ENCODE measurements at regions not wholly inside any gene's neighbourhood (a gene's known extent, or its start where the extent isn't known, plus 50 kb on each side); places are given as distances from the start of the nearest gene placed in this dataset.
"Not testable (repeated sequence)": the region's sequence is repeated elsewhere in the genome, so short reads cannot be mapped to it uniquely, and the experiment has no call there.

- ATAC-seq: no peak
Measured at GRCh38 chr12:67048371-67048770, 220.8 kb upstream of the CAND1 start.

GRCh38 chr12:67049199-67049598 is 220.0 kb upstream of the CAND1 start:
- ATAC-seq; DNase-seq; intact Hi-C loops (cut with DNase I, micrococcal nuclease): not testable (repeated sequence)

More at GRCh38 chr12:67048371-67048770, 220.8 kb upstream of the CAND1 start:
- DNase-seq: no peak
- intact Hi-C loops (cut with DNase I, micrococcal nuclease): no loop called here

GRCh38 chr12:67052981-67053380 is 216.2 kb upstream of the CAND1 start:
- intact Hi-C loops (cut with DNase I, micrococcal nuclease): no loop called here
- no peak for ATAC-seq
- no peak for DNase-seq

GRCh38 chr12:67056329-67056728 is 212.8 kb upstream of the CAND1 start:
- intact Hi-C loops (cut with DNase I, micrococcal nuclease): no loop called here
- DNase-seq (no peak), ATAC-seq (no peak)

- intact Hi-C loops (cut with DNase I, micrococcal nuclease): no loop called here
- DNase-seq: no peak
- ATAC-seq: peak; percentile 33
Measured at GRCh38 chr12:67057072-67057471, 212.1 kb upstream of the CAND1 start.

- DNase-seq (no peak), ATAC-seq (no peak)
- intact Hi-C loops (cut with DNase I, micrococcal nuclease): no loop called here
Measured at GRCh38 chr12:67062193-67062592, 207.0 kb upstream of the CAND1 start.

- ATAC-seq: no peak
- intact Hi-C loops (cut with DNase I, micrococcal nuclease): no loop called here
- no peak for DNase-seq
Measured at GRCh38 chr12:67067453-67068203, 201.5 kb upstream of the CAND1 start.

- DNase-seq: peak; percentile 23 to 25
- intact Hi-C loops (cut with DNase I, micrococcal nuclease): no loop called here
- ATAC-seq: peak; percentile 26
Measured at GRCh38 chr12:67068204-67068731, 200.9 kb upstream of the CAND1 start.

- peak; percentile 47 to 53 for DNase-seq
- intact Hi-C loops (cut with DNase I, micrococcal nuclease): no loop called here
- peak; percentile 73 for ATAC-seq
Measured at GRCh38 chr12:67068761-67069450, 200.3 kb upstream of the CAND1 start.

- intact Hi-C loops (cut with DNase I, micrococcal nuclease): no loop called here
- peak; percentile 79 for ATAC-seq
Measured at GRCh38 chr12:67069451-67070306, 199.5 kb upstream of the CAND1 start.

GRCh38 chr12:67070307-67070600 is 198.9 kb upstream of the CAND1 start:
- intact Hi-C loops (cut with DNase I, micrococcal nuclease): no loop called here
- ATAC-seq: no peak
- DNase-seq: no peak

More at GRCh38 chr12:67069451-67070306, 199.5 kb upstream of the CAND1 start:
- DNase-seq: peak; percentile 35 to 58

- DNase-seq (no peak), ATAC-seq (no peak)
- intact Hi-C loops (cut with DNase I, micrococcal nuclease): no loop called here
Measured at GRCh38 chr12:67070604-67071003, 198.6 kb upstream of the CAND1 start.

GRCh38 chr12:67072281-67072680 is 196.9 kb upstream of the CAND1 start:
- DNase-seq; ATAC-seq; intact Hi-C loops (cut with DNase I, micrococcal nuclease): not testable (repeated sequence)

- DNase-seq (no peak), ATAC-seq (no peak)
- intact Hi-C loops (cut with DNase I, micrococcal nuclease): no loop called here
Measured at GRCh38 chr12:67073336-67073735, 195.8 kb upstream of the CAND1 start.

- intact Hi-C loops (cut with DNase I, micrococcal nuclease): no loop called here
Measured at GRCh38 chr12:67074072-67074471, 195.1 kb upstream of the CAND1 start.

GRCh38 chr12:67077617-67078016 is 191.5 kb upstream of the CAND1 start:
- intact Hi-C loops (cut with DNase I, micrococcal nuclease): no loop called here
- ATAC-seq (no peak), DNase-seq (no peak)

More at GRCh38 chr12:67074072-67074471, 195.1 kb upstream of the CAND1 start:
- ATAC-seq (no peak), DNase-seq (no peak)

- intact Hi-C loops (cut with DNase I, micrococcal nuclease): no loop called here
- no peak for ATAC-seq
Measured at GRCh38 chr12:67078957-67079356, 190.2 kb upstream of the CAND1 start.

GRCh38 chr12:67080637-67081036 is 188.5 kb upstream of the CAND1 start:
- intact Hi-C loops (cut with DNase I, micrococcal nuclease): no loop called here

More at GRCh38 chr12:67078957-67079356, 190.2 kb upstream of the CAND1 start:
- DNase-seq: no peak

GRCh38 chr12:67082221-67082620 is 186.9 kb upstream of the CAND1 start:
- ATAC-seq: no peak

More at GRCh38 chr12:67080637-67081036, 188.5 kb upstream of the CAND1 start:
- DNase-seq (no peak), ATAC-seq (no peak)

More at GRCh38 chr12:67082221-67082620, 186.9 kb upstream of the CAND1 start:
- intact Hi-C loops (cut with DNase I, micrococcal nuclease): no loop called here
- no peak for DNase-seq

Data from left colon (tissue), 2 donors.